HepG2 (cell line): ENCODE measurements at regions not wholly inside any gene's neighbourhood (a gene's known extent, or its start where the extent isn't known, plus 50 kb on each side); places are given as distances from the start of the nearest gene placed in this dataset.
A peak's percentile ranks its signal among the peaks of the same experiment; 100 is the strongest.

Source experiments
- BHLHE40 ChIP-seq: IDR thresholded peaks from 2 replicates; pipeline ENCODE4 v1.6.1; 2011; ENCODE audit warnings: low read length, improper control_type of control experiment
- FOXA3 ChIP-seq: IDR thresholded peaks from 2 replicates; pipeline ENCODE4 v1.6.1; 2016; ENCODE audit warnings: missing genetic modification reagents, missing compliant biosample characterization
- HES4 ChIP-seq: sonication (generic); formaldehyde crosslinking; IDR thresholded peaks from 2 replicates; pipeline ENCODE4 v1.9.0; 2021; ENCODE audit warnings: mild to moderate bottlenecking, missing genetic modification reagents, borderline replicate concordance
- KDM2A ChIP-seq: sonication (generic); formaldehyde crosslinking; IDR thresholded peaks from 2 replicates; pipeline ENCODE4 v1.4.0; 2020; ENCODE audit warnings: low read depth, missing genetic modification reagents, borderline replicate concordance
- MZF1 ChIP-seq: sonication (generic); formaldehyde crosslinking; IDR thresholded peaks from 2 replicates; pipeline ENCODE4 v1.8.1; 2023; ENCODE audit warnings: mild to moderate bottlenecking, missing genetic modification reagents, borderline replicate concordance
- NCOA2 ChIP-seq: sonication (generic); formaldehyde crosslinking; IDR thresholded peaks from 2 replicates; pipeline ENCODE4 v1.8.0; 2022; ENCODE audit warnings: inconsistent platforms
- NCOA5 ChIP-seq: sonication (generic); formaldehyde crosslinking; IDR thresholded peaks from 2 replicates; pipeline ENCODE4 v1.4.0; 2020; ENCODE audit warnings: missing genetic modification reagents
- NFRKB ChIP-seq: fragments of 450-650 bp; IDR thresholded peaks from 2 replicates; pipeline ENCODE4 v1.6.1; 2017
- RCOR2 ChIP-seq: IDR thresholded peaks from 2 replicates; pipeline ENCODE4 v1.6.1; 2016; ENCODE audit warnings: missing biosample characterization, missing genetic modification reagents
- ZNF205 ChIP-seq: IDR thresholded peaks from 2 replicates; pipeline ENCODE4 v1.6.1; 2018; ENCODE audit warnings: missing biosample characterization, missing genetic modification reagents
- TF ChIP-seq, protein P1 (sequence below): sonication (generic); formaldehyde crosslinking; IDR thresholded peaks from 2 replicates; pipeline ENCODE4 v1.8.0; 2022; ENCODE audit warnings: missing genetic modification reagents, mild to moderate bottlenecking, moderate library complexity, borderline replicate concordance
- TF ChIP-seq, protein P2 (sequence below): IDR thresholded peaks from 2 replicates; pipeline ENCODE4 v1.6.1; 2016; ENCODE audit warnings: missing genetic modification reagents, missing compliant biosample characterization
- TF ChIP-seq, protein P3 (sequence below): sonication (generic); formaldehyde crosslinking; IDR thresholded peaks from 2 replicates; pipeline ENCODE4 v1.8.0; 2022; ENCODE audit warnings: missing genetic modification reagents, mild to moderate bottlenecking, borderline replicate concordance
- TF ChIP-seq, protein P4 (sequence below): sonication (generic); formaldehyde crosslinking; IDR thresholded peaks from 2 replicates; pipeline ENCODE4 v1.4.0; 2020; ENCODE audit warnings: missing genetic modification reagents
- TF ChIP-seq, protein P5 (sequence below), 2 experiments: IDR thresholded peaks; 2 replicates each; pipeline ENCODE4 v1.6.1; 2011 to 2012; ENCODE audit warnings: low read length in 2 of 2, borderline replicate concordance in 1 of 2, low read depth in 1 of 2, mild to moderate bottlenecking in 1 of 2, moderate library complexity in 1 of 2

DNA sequence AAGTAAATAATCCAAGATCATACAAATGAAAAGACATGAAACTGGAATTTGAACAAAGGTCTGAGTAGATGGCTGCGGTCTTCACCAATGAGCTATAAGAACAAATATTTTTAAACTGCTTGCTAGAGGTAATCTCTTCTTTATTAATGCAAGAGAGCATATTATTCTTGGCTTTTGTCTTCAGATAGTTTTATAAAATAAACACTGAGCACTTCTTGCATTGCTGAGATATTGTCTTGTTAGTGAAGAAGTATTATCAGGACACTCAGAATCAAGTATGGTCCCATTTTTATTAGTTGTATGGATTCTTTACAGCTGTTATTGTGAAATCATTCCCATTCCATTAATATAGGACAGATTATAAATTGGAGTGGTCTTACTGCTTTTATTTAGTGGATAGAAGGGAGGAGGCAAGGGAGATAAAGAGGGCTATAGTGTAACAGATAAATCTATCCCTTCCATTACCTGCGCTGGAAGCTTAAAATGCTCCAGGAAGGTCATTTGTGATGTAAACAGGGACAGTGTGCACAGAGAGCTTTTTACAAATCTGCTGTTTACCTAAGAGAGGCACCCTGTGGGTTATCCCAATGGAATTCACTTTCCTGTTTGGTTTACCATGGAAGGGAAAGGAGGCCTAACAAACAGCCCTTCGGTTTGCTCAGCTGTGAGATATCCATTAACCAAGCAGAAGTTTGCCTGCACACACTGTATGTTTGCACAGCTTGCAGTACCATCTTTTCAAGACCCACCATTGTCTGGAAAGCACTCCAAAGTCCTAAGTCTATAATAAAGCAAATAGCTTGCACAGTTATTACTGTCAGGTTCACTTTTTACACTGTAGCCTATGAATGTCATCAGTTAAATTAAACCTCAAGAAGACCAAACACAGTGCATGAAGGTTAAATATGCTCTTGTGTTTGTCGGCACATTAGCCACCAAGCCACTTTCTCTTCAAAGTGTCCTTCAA lies 347.7 kb upstream of the TGFBR2 start (continued):
- TF ChIP-seq FOXA3 (CRISPR knock-in tag) (peak; percentile 99), NCOA2 (CRISPR knock-in tag) (peak; percentile 100), BHLHE40 (no peak; the same call in 1 of the 2 replicates), RCOR2 (peak; percentile 95), NFRKB (no peak), NCOA5 (no peak), HES4 (CRISPR knock-in tag) (no peak), KDM2A (peak; percentile 41; the same call in 1 of the 2 replicates), ZNF205 (CRISPR knock-in tag) (peak; percentile 77), MZF1 (no peak)
- TF ChIP-seq, protein P1, sequence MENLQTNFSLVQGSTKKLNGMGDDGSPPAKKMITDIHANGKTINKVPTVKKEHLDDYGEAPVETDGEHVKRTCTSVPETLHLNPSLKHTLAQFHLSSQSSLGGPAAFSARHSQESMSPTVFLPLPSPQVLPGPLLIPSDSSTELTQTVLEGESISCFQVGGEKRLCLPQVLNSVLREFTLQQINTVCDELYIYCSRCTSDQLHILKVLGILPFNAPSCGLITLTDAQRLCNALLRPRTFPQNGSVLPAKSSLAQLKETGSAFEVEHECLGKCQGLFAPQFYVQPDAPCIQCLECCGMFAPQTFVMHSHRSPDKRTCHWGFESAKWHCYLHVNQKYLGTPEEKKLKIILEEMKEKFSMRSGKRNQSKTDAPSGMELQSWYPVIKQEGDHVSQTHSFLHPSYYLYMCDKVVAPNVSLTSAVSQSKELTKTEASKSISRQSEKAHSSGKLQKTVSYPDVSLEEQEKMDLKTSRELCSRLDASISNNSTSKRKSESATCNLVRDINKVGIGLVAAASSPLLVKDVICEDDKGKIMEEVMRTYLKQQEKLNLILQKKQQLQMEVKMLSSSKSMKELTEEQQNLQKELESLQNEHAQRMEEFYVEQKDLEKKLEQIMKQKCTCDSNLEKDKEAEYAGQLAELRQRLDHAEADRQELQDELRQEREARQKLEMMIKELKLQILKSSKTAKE (CRISPR knock-in tag): peak; percentile 79; the same call in 1 of the 2 replicates
- TF ChIP-seq, protein P2, sequence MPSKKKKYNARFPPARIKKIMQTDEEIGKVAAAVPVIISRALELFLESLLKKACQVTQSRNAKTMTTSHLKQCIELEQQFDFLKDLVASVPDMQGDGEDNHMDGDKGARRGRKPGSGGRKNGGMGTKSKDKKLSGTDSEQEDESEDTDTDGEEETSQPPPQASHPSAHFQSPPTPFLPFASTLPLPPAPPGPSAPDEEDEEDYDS (CRISPR knock-in tag): peak; percentile 87
- TF ChIP-seq, protein P3, sequence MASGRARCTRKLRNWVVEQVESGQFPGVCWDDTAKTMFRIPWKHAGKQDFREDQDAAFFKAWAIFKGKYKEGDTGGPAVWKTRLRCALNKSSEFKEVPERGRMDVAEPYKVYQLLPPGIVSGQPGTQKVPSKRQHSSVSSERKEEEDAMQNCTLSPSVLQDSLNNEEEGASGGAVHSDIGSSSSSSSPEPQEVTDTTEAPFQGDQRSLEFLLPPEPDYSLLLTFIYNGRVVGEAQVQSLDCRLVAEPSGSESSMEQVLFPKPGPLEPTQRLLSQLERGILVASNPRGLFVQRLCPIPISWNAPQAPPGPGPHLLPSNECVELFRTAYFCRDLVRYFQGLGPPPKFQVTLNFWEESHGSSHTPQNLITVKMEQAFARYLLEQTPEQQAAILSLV (CRISPR knock-in tag): no peak
- TF ChIP-seq, protein P4, sequence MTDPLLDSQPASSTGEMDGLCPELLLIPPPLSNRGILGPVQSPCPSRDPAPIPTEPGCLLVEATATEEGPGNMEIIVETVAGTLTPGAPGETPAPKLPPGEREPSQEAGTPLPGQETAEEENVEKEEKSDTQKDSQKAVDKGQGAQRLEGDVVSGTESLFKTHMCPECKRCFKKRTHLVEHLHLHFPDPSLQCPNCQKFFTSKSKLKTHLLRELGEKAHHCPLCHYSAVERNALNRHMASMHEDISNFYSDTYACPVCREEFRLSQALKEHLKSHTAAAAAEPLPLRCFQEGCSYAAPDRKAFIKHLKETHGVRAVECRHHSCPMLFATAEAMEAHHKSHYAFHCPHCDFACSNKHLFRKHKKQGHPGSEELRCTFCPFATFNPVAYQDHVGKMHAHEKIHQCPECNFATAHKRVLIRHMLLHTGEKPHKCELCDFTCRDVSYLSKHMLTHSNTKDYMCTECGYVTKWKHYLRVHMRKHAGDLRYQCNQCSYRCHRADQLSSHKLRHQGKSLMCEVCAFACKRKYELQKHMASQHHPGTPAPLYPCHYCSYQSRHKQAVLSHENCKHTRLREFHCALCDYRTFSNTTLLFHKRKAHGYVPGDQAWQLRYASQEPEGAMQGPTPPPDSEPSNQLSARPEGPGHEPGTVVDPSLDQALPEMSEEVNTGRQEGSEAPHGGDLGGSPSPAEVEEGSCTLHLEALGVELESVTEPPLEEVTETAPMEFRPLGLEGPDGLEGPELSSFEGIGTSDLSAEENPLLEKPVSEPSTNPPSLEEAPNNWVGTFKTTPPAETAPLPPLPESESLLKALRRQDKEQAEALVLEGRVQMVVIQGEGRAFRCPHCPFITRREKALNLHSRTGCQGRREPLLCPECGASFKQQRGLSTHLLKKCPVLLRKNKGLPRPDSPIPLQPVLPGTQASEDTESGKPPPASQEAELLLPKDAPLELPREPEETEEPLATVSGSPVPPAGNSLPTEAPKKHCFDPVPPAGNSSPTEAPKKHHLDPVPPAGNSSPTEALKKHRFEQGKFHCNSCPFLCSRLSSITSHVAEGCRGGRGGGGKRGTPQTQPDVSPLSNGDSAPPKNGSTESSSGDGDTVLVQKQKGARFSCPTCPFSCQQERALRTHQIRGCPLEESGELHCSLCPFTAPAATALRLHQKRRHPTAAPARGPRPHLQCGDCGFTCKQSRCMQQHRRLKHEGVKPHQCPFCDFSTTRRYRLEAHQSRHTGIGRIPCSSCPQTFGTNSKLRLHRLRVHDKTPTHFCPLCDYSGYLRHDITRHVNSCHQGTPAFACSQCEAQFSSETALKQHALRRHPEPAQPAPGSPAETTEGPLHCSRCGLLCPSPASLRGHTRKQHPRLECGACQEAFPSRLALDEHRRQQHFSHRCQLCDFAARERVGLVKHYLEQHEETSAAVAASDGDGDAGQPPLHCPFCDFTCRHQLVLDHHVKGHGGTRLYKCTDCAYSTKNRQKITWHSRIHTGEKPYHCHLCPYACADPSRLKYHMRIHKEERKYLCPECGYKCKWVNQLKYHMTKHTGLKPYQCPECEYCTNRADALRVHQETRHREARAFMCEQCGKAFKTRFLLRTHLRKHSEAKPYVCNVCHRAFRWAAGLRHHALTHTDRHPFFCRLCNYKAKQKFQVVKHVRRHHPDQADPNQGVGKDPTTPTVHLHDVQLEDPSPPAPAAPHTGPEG: 0 out of 2 replicates have a peak, but pooled peaks have one; percentile 29
- TF ChIP-seq, protein P5, sequence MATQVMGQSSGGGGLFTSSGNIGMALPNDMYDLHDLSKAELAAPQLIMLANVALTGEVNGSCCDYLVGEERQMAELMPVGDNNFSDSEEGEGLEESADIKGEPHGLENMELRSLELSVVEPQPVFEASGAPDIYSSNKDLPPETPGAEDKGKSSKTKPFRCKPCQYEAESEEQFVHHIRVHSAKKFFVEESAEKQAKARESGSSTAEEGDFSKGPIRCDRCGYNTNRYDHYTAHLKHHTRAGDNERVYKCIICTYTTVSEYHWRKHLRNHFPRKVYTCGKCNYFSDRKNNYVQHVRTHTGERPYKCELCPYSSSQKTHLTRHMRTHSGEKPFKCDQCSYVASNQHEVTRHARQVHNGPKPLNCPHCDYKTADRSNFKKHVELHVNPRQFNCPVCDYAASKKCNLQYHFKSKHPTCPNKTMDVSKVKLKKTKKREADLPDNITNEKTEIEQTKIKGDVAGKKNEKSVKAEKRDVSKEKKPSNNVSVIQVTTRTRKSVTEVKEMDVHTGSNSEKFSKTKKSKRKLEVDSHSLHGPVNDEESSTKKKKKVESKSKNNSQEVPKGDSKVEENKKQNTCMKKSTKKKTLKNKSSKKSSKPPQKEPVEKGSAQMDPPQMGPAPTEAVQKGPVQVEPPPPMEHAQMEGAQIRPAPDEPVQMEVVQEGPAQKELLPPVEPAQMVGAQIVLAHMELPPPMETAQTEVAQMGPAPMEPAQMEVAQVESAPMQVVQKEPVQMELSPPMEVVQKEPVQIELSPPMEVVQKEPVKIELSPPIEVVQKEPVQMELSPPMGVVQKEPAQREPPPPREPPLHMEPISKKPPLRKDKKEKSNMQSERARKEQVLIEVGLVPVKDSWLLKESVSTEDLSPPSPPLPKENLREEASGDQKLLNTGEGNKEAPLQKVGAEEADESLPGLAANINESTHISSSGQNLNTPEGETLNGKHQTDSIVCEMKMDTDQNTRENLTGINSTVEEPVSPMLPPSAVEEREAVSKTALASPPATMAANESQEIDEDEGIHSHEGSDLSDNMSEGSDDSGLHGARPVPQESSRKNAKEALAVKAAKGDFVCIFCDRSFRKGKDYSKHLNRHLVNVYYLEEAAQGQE (IDR thresholded peaks at IDR 0.05; ENCODE audit: borderline replicate concordance in 1 of 2, low read depth in 1 of 2, low read length in 2 of 2): peak in 1 of 2 experiments; percentile 79; a peak in 1 of 4 replicates
